KG1 (cell line): ENCODE measurements at regions not wholly inside any gene's neighbourhood (a gene's known extent, or its start where the extent isn't known, plus 50 kb on each side); places are given as distances from the start of the nearest gene placed in this dataset.
"Not testable (repeated sequence)": the region's sequence is repeated elsewhere in the genome, so short reads cannot be mapped to it uniquely, and the experiment has no call there.

ENCODE experiments used
- DNase-seq: peaks from one replicate; lab custom pipeline; 2025; lab: John Stamatoyannopoulos, UW

DNA sequence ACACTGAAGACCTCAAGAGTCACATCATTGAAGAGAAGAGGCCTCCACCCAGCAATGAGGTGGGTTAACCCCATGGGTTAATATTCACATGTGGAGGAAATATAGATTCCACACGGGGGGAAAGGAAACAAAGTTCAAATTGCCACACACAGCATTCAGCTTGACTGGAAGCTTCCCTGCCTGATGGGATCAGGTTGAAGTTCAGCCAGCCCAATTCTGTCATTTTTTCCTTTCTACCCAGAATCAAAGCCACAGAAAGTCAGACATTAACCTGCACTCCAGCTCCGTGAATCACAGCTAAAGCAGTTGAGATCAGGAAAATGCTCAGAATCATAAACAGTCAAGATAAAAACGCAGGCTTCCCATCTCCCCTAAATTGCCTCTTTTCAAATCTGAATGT is 208.7 kb upstream of the OBI1 start:
- no peak for DNase-seq

DNA sequence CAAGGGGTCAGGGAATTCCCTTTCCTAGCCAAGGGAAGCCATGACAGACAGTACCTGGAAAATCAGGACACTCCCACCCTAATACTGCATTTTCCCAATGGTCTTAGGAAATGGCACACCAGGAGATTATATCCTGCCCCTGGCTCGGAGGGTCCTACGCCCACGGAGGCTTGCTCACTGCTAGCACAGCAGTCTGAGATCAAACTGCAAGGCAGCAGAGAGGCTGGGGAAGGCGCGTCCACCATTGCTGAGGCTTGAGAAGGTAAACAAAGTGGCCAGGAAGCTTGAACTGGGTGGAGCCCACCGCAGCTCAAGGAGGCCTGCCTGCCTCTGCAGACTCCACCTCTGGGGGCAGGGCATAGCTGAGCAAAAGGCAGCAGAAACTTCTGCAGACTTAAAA is 207.1 kb upstream of the OBI1 start:
- not testable (repeated sequence) for DNase-seq

DNA sequence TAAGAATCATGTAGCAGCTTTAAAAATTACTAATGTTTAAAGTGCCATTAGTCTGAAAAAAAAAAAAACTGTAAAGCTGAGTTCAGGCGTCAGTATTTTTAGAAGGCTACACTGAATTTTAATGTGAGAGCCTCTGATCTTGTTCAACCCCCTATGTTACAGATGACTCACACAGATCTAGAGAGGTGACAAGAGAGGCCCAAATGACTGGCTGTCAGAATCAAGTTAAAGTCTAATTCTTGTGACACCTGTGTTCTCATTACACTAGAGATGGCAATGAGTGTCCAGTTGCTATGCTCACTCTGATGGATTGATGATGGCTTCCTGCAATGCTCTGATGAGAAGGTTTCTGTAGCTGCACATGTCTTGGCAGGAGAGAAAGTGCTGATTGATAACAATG is 203.5 kb upstream of the OBI1 start:
- DNase-seq = no peak

DNA sequence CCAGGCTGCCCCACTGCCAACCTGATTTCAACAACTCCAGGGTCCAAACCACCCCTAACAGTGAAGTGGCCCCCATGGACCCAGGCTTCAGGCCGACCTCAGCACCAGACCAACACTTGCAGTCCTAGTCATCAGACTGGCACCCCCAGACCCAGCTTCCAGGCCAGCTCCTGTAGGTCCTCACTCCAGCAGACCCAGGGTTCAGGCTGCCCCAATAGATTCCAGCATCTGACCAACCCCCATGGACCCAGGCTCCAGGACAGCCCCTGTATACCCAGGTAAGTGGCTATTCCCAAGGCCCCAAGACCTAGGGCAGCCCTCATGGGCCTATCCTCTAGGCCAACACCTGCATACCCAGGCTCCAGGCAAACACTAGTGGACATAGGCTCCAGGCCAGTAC is 193.8 kb upstream of the OBI1 start:
- no peak for DNase-seq

DNA sequence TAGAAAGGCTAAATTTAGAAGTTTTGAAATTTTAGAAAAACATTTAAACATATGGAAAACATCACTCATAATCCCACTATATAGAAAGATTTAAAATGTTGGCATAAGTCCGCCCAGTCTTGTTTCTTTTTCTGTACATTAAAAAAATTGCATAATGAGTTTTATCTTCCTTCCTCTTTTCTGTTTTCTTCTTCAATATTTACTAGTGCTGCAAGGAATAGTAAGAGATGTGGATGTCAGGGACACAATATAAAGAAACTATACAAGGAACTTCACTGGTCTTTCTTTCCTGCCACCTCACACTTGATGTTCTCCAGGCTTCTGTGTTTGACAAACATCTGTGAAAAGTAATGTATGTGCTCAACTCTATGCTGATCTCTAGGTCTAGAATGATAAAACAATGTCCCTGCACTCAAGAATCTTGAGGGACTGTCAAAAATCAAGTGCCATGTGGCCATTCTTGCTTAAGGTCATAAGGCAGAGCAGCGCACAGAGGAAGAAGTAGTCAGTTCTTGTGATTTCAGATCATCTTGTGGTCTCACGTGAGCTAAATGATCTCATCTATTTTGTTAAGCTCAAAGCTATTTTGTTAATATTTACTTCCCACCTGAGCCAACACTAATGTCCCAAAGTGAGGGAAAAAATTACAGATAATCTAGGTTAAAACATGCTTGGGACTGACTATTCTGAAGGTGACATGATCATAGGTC is 186.9 kb upstream of the OBI1 start:
- DNase-seq = no peak

DNA sequence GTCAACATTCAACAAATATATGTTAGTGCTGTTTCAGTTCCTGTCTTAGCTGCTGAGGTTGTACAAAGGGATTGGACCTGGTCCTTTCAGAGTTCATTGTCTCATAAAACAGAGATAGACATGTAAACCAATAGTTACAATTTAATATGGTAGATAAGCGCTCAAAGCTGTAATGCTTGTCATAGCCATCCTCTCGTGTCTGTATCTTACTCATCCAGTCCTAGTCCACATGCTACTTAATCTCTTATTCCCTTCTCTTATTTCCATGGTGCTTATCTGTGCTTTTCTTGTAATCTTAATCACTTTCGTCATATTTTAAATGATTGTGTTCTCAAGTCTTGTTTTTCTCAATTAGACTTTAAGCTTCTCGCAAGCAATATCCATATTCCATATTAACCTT is 185.2 kb upstream of the OBI1 start:
- DNase-seq = no peak

DNA sequence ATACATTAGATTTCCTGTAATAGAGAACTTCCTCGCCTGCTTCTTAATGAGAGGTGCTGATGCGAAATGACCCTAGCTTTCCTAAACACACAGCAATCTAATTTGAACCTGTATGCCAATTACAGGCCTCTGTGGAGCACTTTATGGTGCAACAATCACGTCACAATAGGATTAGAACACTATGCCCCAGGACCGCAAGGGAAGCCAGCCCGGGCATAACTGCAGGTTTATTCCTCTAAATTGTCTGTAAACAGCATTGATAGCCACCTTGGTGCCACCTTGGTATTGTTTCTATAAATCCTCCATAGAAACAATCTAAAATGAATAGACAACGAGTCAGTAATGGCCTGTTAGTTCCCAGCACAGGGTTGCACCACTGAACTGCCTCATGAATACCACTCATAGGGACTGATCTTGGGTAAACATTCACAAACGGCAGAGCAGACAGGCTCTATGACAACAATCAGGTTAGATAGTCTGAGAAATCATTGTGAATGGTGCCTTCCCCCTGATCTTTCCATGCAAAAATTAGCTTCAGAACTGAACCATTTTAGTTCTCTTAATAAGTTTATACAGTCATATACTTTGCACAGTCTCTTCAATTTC is 182.5 kb upstream of the OBI1 start:
- DNase-seq = no peak

DNA sequence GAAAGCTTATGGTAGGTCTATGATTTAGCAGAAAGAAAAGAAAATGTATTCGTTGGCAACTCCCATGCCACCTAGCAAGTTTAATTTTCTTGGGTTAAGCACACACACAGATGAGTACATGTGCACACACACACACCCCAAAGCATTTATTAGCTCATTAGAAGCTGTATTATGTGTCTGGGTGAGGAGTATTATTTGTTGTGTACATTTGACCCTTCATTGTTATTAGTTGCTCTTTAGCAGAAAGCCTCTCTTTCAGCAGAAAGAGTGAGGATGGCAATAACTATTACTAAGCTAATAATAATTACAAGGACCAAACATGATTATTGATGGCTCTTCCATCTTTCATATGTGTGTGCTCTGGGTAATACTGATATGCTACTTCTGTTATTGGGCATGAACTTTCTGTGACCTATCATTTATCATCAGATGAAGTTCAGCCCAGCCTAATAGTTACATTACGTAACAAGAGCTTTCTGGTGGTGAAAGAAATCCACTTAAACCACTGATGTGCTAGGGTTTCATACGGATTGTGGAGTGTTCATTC is 177.4 kb upstream of the OBI1 start:
- DNase-seq = no peak

DNA sequence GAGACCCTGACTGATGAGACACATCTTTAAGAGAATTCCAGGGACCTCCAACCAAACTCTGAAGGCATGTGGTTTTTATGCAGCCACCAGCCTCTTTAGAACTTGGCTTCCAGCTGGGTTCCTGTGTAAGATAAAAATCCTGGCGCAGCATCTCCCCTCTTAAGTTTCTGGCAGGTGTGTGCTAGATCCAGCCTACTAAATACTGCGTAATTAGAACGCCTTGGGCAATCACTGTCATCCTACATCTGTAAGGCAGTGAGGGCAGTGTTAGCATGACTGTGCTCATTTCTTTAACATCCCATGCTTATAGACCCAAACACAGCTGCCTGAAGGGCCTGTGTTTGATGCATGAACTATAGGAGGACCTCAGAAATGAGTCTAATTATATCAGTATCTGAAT is 173.5 kb upstream of the OBI1 start:
- DNase-seq = no peak

DNA sequence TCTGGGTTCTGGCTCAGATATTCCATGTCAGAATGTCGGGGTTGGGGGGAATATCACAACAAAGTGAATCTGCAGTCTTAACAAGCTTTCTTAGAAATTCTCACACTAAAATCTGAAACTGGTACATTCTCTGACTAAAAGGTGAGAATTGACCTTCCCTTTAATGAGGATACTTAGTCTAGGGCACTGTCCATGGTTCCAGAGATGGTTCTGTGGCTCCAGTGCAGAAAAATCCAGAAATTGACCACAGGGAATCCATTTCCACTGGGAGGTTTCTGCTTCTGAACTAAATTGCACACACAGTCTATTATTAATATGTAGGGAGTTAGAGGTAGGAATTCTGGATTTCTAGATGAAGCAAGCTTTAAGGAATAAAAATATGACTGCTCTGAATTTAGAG is 171.6 kb upstream of the OBI1 start:
- no peak for DNase-seq

DNA sequence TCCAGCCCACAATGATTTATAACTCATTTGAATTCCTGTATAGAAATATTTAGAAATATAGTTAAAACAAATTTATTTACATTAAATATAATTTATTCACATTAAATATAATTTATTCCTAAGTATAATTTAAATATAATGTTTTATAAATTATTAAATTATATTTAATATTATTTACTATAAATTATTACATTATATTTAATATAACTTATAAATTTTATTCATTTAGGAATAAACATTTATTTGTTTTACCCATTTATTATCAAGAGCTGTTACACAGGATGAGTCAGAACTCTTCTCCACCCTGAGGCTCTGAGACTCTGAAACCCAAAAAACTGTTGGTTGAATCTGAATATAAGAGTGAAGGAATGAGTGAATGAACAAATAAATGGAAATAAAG is 170.9 kb upstream of the OBI1 start:
- DNase-seq = no peak

DNA sequence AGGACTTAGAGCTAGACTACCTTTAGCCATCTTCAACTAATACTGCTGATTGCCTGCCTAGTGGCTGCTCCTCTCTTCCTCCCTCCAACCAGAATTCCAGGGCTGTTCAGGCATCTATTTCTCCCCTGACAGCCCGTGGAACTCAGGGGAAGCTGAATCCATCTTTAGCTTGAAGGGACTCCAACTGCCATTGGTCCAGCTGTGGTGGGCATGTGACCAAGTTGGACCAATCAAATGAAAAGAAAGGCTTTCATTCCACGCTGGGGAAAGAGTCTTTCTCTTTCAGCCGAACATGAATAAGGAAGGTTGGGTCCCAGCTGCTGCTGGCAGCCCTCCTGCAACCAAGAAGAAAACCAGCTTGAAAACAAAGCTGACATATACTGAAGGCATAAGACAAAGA is 168.5 kb upstream of the OBI1 start:
- no peak for DNase-seq

DNA sequence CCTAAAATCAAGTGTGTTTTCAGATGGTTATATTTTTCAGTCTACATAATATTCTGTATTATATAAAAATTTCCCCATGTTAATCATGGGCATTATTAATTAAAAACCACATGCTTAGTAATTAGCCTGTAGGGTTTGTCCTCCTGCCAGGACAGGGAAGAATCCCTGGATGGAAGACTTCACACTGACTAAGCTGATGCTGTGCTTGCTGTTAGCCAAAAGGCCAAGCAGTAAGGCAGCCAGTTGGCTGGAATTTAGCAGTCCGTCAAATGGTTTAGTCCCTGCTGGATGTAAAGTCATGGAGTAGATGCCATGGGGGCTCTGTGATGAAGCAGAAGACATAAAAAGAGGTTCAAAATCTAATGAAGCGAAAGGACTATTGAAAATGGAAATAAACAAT is 168.0 kb upstream of the OBI1 start:
- DNase-seq = no peak

DNA sequence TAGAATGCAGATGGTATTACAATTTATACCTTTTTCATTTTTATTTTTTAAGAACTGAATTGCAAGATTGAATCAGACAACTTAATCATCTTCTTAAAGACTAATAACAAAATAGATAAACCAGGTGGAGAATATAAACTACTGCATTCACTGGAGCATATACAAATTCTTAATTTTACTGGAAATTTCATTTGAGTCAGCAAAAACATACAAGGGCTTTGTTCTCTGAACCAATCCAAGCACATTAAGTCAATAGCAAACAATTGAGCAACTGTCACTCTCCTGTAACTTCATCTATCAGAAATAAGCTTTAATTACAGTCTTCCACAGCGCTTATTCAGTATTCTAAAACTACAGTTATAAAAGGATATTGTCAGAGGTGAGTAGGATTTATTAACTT is 167.4 kb upstream of the OBI1 start:
- no peak for DNase-seq

DNA sequence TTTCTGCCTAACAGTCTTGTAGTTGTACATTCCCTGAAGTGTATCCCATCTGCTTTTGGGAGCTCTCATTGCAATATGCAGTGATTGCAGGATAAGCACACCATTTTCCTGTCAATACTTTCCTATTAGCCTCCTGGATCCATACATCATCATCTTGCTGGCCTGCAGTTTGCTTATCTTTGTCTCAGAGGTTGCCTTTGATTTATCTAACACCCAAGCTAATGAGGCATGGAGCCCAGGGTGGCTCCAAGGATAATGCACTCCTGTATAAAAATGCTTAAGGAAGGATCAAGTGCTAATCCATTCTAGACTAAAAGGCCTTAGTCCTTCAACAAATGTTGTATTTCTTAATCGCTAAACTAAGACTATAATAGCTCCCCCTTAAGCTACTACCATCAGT is 161.6 kb upstream of the OBI1 start:
- DNase-seq = no peak

DNA sequence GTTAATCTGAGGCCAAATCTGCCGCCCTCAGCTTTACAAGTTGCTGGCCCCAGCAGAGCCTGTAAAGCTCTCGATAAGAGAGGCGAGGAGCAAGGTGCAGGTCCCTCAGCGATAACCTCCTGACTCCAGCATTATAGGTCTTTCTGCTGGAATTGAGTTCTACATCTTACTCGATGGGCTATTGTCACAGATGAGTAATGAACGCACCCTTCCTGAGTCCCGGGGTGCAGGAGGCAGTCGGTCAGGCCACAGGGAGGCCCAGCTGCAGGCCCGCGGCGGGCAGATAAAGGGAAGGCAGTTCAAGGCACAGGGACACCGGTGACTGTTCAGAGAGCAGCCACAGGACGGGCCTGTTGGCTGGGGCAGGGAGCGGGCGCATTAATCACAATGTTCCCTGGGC is 157.6 kb upstream of the OBI1 start:
- no peak for DNase-seq

DNA sequence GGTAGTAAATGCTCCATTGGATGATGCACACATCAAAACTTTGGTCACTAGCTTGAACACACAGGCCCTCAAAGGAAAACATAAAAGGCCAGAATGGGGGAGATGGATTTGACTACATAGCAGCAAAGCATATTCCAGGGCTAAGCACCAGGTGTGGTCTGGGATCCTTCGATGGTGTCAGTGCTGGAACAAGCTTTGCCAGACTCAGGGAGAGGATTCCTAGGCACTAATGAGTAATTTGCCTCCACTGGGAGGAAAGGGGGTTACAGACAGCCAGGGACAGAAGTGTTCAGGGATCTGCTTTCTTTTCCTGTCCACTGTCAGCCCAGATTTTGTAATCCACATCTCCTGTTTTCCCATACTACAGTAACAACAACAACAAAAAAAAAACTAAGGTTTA is 157.2 kb upstream of the OBI1 start:
- DNase-seq = no peak

DNA sequence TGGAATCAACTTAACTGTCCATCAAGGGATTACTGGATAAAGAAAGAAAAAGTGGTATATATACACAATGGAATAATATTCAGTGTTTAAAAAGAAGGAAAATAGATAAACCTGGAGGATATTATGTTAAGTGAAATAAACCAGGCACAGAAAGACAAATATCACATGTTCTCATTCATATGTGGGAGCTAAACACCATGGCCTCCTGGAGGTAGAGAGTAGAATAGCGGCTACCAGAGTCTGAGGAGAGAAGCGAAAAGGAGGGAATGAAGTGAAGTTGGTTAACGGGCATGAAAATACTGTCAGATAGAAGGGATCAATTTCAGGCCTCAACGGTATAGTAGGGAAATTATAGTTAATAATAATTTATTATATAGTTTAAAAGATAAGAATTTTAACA is 147.5 kb upstream of the OBI1 start:
- no peak for DNase-seq

DNA sequence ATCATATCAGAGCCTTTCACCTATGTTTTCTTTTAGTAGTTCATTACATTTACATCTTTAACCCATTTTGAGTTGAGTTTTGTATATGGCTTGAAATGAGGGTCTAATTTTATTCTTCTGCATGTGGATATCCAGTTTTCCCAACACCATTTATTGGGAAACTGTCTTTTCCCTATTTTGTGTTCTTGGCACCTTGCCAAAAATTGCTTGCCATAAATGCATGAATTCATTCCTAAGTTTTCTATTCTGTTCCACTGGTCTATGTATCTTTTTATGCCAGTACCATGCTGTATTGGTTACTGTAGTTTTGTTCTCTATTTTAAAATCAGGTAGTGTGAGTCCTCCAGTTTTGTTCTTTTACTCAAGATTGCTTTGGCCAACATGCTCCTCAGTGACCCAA is 144.0 kb upstream of the OBI1 start:
- no peak for DNase-seq

DNA sequence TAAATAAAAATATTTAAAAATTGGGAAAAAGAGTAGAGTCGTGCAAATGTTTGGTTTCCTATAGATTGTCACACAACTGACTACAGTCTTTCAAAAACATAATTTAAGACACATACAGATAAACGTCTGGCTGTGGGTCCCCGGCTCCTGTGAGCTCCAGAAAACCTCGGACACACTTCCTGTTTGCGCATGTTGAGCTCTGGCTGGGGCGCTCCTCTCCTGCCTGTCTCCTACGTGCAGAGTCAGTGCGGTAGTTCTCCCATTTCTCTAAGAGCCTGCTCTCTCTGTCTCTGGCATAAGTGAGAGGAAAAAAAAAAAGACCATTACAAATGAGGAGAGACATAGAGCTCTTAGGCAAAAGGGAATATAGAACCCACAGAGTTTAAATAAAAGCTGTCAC is 128.2 kb upstream of the OBI1 start:
- no peak for DNase-seq

DNA sequence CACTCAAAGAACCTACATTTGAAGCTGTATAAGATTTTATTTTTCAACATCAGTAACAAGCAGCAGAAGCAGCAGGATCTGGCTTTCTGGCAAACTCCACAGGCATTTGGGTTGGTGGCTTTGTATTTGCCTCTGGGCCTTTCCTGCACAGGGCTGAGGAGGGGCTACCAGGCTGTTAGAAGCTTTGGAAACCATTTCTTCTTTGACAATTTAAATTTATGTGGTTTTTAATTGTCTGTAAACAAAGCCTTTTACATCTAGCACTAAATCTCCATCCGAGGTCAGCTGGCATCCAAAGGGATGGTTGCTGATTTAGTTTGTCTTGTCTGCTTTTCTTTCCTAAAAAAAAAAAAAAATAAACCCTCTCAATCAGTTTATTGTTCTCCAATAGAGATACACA is 127.5 kb upstream of the OBI1 start:
- DNase-seq = no peak

DNA sequence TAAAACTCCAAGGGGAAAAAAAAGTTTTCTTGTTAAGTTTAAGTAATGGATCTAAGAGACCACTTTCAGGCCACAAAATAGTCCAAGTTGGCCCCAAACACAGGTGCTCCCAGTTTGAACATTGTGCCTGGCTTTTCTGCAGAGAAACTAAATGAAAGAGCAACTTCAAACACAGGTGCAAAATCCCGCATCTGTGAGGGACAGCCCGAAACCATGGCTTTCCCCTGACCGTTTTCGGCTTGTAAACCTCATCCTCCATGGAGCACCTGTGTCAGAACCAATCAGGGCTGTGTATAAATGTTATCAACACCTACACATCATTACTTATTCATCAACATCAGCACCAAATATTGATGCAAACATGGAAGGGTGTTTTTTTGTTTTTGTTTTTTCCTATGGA is 126.8 kb upstream of the OBI1 start:
- no peak for DNase-seq

DNA sequence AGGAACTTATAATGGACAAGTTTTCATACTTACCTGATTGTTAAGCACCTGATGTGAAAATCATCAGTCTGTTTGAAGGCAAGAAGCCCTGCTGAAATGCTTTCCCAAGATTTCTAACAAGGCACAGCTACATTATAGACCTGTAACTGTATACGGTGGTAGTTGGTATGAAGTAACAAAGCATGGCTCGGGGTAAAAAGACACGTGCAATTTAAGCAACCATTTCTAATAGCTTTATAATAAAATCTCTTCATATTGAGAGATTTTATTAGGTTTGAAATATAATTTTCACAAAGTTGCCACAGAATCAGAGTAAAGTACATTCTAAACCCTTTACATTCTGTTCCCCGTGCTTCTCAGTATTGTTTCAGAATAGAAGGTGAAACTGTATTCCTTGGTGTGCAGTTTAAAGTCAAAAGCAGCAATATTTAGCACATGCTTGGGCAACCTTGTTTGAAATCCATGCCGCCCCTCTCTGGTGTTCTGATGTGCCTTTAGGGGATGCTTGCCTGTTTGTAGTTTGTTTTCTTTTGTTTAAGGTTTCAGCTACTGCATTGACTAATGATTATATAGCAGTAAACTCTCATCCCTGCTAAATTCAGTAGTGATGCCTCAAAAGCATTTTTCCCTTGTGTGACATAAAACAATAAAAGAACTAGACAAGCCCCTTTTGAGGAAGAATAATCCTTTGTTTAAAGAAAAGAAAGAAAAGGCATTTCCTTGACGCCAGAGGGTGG is 125.2 kb upstream of the OBI1 start:
- no peak for DNase-seq
